NCI-H510A treated with DMSO at 0.1 percent for 48 hours (cell line): ENCODE measurements at regions not wholly inside any gene's neighbourhood (a gene's known extent, or its start where the extent isn't known, plus 50 kb on each side); places are given as distances from the start of the nearest gene placed in this dataset.

Experiments used
- DNase-seq: peaks from one replicate; lab custom pipeline; 2025; lab: John Stamatoyannopoulos, UW

GRCh38 chr11:110921742-110922521, 209.7 kb upstream of the ARHGAP20 start:
- no peak for DNase-seq

- no peak for DNase-seq
These were observed 207.1 kb upstream of the ARHGAP20 start for GRCh38 chr11:110919241-110919922.

GRCh38 chr11:110918351-110918750, 206.1 kb upstream of the ARHGAP20 start:
- no peak for DNase-seq

- no peak for DNase-seq
These were observed 200.2 kb upstream of the ARHGAP20 start for GRCh38 chr11:110912437-110912836.

GRCh38 chr11:110910384-110910783, 198.1 kb upstream of the ARHGAP20 start:
- DNase-seq = no peak

- DNase-seq = no peak
These were observed 197.1 kb upstream of the ARHGAP20 start for GRCh38 chr11:110909336-110909735.

GRCh38 chr11:110908401-110909105, 196.3 kb upstream of the ARHGAP20 start:
- DNase-seq = no peak

- DNase-seq = no peak
These were observed 195.4 kb upstream of the ARHGAP20 start for GRCh38 chr11:110907629-110908028.

- no peak for DNase-seq
These were observed 191.6 kb upstream of the ARHGAP20 start for GRCh38 chr11:110903830-110904229.

- DNase-seq = no peak
These were observed 191.1 kb upstream of the ARHGAP20 start for GRCh38 chr11:110903378-110903777.

- no peak for DNase-seq
These were observed 189.2 kb upstream of the ARHGAP20 start for GRCh38 chr11:110901441-110901840.

- no peak for DNase-seq
These were observed 188.2 kb upstream of the ARHGAP20 start for GRCh38 chr11:110900426-110900825.

- no peak for DNase-seq
These were observed 184.8 kb upstream of the ARHGAP20 start for GRCh38 chr11:110897035-110897434.

GRCh38 chr11:110896358-110896757, 184.1 kb upstream of the ARHGAP20 start:
- no peak for DNase-seq

- DNase-seq = no peak
These were observed 182.0 kb upstream of the ARHGAP20 start for GRCh38 chr11:110894224-110894623.

GRCh38 chr11:110892741-110893285, 180.6 kb upstream of the ARHGAP20 start:
- no peak for DNase-seq

- DNase-seq = no peak
These were observed 179.2 kb upstream of the ARHGAP20 start for GRCh38 chr11:110891411-110891810.

- no peak for DNase-seq
These were observed 178.8 kb upstream of the ARHGAP20 start for GRCh38 chr11:110890995-110891394.

GRCh38 chr11:110886288-110886970, 174.2 kb upstream of the ARHGAP20 start:
- no peak for DNase-seq

GRCh38 chr11:110883256-110883655, 171.0 kb upstream of the ARHGAP20 start:
- DNase-seq = no peak

GRCh38 chr11:110878513-110878912, 166.3 kb upstream of the ARHGAP20 start:
- no peak for DNase-seq

- no peak for DNase-seq
These were observed 162.3 kb upstream of the ARHGAP20 start for GRCh38 chr11:110874437-110875030.
